ENCODE measurements at regions not wholly inside any gene's neighbourhood (a gene's known extent, or its start where the extent isn't known, plus 50 kb on each side); places are given as distances from the start of the nearest gene placed in this dataset.

DNA sequence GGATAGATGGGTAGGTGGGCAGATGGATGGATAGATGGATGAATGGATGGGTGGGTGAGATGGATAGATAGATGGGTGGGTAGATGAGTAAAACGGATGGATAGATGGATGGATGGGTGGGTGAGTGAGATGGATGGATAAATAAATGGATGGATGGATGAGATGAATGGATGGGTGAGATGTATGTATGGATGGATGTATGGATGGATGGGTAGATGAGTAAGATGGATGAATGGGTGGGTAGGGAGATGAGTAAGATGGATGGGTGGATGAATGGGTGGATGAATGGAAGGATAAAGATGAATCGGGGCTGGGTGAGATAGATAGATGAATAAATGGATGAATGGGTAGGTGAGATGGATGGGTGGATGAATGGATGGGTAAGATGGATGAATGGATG is 210.1 kb downstream of the TFAP2C start:
- Mint-ChIP-seq H3K36me3 (ENCODE audit: unreplicated experiment) (no peaks in the 10 kb centered on the region), H3K4me1 (ENCODE audit: low read depth, unreplicated experiment) (no peaks in the 10 kb centered on the region), H3K4me3 (ENCODE audit: unreplicated experiment) (no peak overlapping the region), H3K27me3 (ENCODE audit: unreplicated experiment) (peaks cover 7% of the 10 kb centered on the region), H3K9me3 (ENCODE audit: unreplicated experiment) (peaks cover 3% of the 10 kb centered on the region), H3K27ac (ENCODE audit: unreplicated experiment) (no peak overlapping the region)
- TF ChIP-seq, protein P1, sequence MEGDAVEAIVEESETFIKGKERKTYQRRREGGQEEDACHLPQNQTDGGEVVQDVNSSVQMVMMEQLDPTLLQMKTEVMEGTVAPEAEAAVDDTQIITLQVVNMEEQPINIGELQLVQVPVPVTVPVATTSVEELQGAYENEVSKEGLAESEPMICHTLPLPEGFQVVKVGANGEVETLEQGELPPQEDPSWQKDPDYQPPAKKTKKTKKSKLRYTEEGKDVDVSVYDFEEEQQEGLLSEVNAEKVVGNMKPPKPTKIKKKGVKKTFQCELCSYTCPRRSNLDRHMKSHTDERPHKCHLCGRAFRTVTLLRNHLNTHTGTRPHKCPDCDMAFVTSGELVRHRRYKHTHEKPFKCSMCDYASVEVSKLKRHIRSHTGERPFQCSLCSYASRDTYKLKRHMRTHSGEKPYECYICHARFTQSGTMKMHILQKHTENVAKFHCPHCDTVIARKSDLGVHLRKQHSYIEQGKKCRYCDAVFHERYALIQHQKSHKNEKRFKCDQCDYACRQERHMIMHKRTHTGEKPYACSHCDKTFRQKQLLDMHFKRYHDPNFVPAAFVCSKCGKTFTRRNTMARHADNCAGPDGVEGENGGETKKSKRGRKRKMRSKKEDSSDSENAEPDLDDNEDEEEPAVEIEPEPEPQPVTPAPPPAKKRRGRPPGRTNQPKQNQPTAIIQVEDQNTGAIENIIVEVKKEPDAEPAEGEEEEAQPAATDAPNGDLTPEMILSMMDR (IDR thresholded peaks at IDR 0.05; ENCODE audit: partially characterized antibody, unreplicated experiment): no peak
- DNase-seq: no peak

DNA sequence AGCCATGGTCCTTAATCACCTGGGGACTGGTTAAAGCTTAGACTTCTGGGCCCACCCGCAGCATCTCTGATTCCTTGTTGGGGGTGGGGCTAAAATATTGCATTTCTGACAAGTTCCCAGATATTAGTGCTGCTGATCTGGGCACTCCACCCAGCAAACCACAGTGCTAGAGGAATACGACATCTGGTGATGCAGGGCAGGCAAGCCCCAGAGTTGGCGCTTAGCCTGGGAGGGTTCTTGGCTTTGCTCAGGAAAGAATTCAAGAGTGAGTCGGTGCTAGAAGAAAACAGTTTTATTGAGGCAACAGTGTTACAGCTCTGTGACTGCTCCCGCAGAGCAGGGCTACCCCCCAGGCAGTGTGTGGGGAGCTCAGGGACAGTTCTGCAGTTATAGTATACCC is 210.7 kb downstream of the TFAP2C start:
- peaks cover 3% of the 10 kb centered on the region for H3K9me3 Mint-ChIP-seq (ENCODE audit: unreplicated experiment)
- DNase-seq: no peak
- no peak overlapping the region for H3K27ac Mint-ChIP-seq (ENCODE audit: unreplicated experiment)
- H3K4me3 Mint-ChIP-seq (ENCODE audit: unreplicated experiment): no peak overlapping the region
- peaks cover 7% of the 10 kb centered on the region for H3K27me3 Mint-ChIP-seq (ENCODE audit: unreplicated experiment)
- H3K36me3 Mint-ChIP-seq (ENCODE audit: unreplicated experiment): no peaks in the 10 kb centered on the region
- TF ChIP-seq, protein P1 (IDR thresholded peaks at IDR 0.05; ENCODE audit: partially characterized antibody, unreplicated experiment): no peak
- H3K4me1 Mint-ChIP-seq (ENCODE audit: low read depth, unreplicated experiment): peaks cover 5% of the 10 kb centered on the region

DNA sequence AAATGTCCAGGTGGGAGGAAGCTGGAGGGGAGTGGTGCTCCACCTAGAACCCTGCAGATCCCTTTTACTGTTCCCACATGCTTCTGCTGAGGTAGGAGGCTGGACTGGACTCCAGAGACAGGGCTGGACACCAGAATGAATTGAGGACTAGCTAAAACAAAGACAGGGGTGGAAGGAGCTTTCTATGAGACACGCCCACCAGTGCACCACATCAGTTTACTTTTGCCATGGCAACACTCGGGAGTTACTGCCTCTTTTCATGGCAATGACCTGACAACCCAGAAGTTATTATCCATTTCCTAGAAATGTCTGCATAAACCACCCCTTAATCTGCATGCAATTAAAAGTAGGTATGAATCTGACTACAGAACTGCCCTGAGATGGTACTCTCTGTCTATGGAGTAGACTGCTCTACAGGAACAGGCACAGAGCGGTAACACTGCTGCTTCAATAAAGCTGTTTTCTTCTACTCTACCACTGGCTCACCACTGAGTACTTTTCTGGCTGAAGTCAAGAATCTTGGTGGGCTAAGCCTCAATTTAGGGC is 211.7 kb downstream of the TFAP2C start:
- DNase-seq: no peak
- no peak overlapping the region for H3K27ac Mint-ChIP-seq (ENCODE audit: unreplicated experiment)
- H3K4me1 Mint-ChIP-seq (ENCODE audit: low read depth, unreplicated experiment): peaks cover 5% of the 10 kb centered on the region
- TF ChIP-seq, protein P1 (IDR thresholded peaks at IDR 0.05; ENCODE audit: partially characterized antibody, unreplicated experiment): no peak
- no peaks in the 10 kb centered on the region for H3K36me3 Mint-ChIP-seq (ENCODE audit: unreplicated experiment)
- H3K9me3 Mint-ChIP-seq (ENCODE audit: unreplicated experiment): peaks cover 3% of the 10 kb centered on the region
- no peak overlapping the region for H3K4me3 Mint-ChIP-seq (ENCODE audit: unreplicated experiment)
- H3K27me3 Mint-ChIP-seq (ENCODE audit: unreplicated experiment): peaks cover 7% of the 10 kb centered on the region

DNA sequence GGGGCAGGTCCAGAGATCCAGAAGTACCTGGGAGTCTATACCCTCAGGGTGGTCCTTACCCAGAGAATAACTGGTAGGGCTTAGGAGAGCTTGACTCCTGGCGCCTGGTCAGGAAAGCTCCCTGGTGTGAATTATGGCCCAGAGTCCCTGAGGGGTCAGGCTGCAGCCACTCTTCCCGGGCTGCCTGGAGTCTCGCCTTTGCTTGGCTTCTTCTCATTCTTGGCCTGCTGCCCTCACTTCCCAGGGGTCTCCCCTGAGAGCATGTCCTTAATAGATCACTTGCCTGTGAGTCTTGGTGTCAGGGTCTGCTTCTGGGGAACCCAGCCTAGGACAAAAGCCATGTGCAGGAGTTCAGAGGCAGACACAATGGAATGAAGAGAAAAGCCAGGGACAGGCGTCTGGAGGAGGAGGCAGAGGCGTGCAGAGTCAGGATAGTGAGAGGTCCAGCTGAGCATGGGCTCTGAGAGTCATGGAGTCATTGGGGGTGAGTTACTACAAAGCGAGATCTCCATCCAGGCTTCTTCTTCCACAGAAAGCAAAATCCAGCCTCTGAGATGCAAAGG is 212.3 kb downstream of the TFAP2C start:
- no peak for DNase-seq
- Mint-ChIP-seq H3K4me1 (ENCODE audit: low read depth, unreplicated experiment) (peaks cover 5% of the 10 kb centered on the region), H3K4me3 (ENCODE audit: unreplicated experiment) (no peak overlapping the region), H3K36me3 (ENCODE audit: unreplicated experiment) (no peaks in the 10 kb centered on the region), H3K27me3 (ENCODE audit: unreplicated experiment) (peaks cover 7% of the 10 kb centered on the region), H3K27ac (ENCODE audit: unreplicated experiment) (no peak overlapping the region), H3K9me3 (ENCODE audit: unreplicated experiment) (peaks cover 3% of the 10 kb centered on the region)
- TF ChIP-seq, protein P1 (IDR thresholded peaks at IDR 0.05; ENCODE audit: partially characterized antibody, unreplicated experiment): no peak

DNA sequence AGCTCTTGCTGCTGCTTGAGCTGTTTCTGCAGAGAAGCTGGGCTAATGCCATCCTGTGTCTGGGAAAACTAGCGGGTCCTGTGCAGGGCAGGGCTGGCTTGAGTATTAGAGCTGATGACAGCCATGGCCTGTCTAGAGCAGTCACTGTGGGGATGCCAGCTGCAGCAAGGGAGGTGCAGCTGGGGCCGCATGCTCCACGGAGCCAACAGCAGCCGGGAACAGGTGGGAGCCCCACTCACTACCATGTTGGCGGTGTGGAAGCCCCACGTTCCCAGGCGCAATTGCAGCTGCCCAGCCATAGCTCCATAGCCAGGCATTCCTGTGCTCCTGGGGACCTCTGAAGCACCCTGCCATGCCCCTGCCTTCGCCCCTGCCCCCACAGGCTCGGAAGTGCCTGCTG is 212.9 kb downstream of the TFAP2C start:
- H3K4me1 Mint-ChIP-seq (ENCODE audit: low read depth, unreplicated experiment): peaks cover 5% of the 10 kb centered on the region
- TF ChIP-seq, protein P1 (IDR thresholded peaks at IDR 0.05; ENCODE audit: partially characterized antibody, unreplicated experiment): no peak
- DNase-seq: no peak
- H3K9me3 Mint-ChIP-seq (ENCODE audit: unreplicated experiment): peaks cover 5% of the 10 kb centered on the region
- no peak overlapping the region for H3K4me3 Mint-ChIP-seq (ENCODE audit: unreplicated experiment)
- no peak overlapping the region for H3K27ac Mint-ChIP-seq (ENCODE audit: unreplicated experiment)
- peaks cover 9% of the 10 kb centered on the region for H3K27me3 Mint-ChIP-seq (ENCODE audit: unreplicated experiment)
- no peaks in the 10 kb centered on the region for H3K36me3 Mint-ChIP-seq (ENCODE audit: unreplicated experiment)

Data from glutamatergic neuron (in vitro differentiated cells).